ENCODE measurements at regions not wholly inside any gene's neighbourhood (a gene's known extent, or its start where the extent isn't known, plus 50 kb on each side); places are given as distances from the start of the nearest gene placed in this dataset.

DNA sequence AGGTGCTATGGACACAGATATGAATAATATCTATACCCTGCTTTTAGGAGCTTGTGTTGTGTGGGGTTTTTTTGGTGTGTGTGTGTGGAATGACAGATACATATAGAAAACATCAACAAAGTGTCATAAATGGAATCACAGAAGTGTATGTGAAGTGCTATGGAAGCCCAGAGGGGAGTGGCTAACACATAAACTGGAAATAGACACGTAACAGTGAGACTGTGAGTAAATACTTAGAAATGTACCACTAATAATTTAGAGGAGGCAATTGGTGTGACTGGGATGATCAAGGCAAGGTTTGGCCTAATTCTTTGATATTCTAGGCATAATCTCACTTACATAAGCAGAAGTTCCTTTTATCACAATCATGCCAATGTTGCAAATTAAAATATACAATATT lies 169.3 kb upstream of the TENM4 start:
- TF ChIP-seq CTCF (IDR thresholded peaks at IDR 0.05) (no peak), POLR2A (IDR thresholded peaks at IDR 0.05) (no peak)

Data from adrenal gland (tissue), 5 donors.